HTR-8/SVneo (cell line): ENCODE measurements at regions not wholly inside any gene's neighbourhood (a gene's known extent, or its start where the extent isn't known, plus 50 kb on each side); places are given as distances from the start of the nearest gene placed in this dataset.
"Not testable (repeated sequence)": the region's sequence is repeated elsewhere in the genome, so short reads cannot be mapped to it uniquely, and the experiment has no call there.

Experiments used
- DNase-seq: peaks from one replicate; pipeline ENCODE4 v3.0.0; 2011; ENCODE audit warnings: low spot score, mixed read lengths; ENCODE audit not compliant: insufficient read length
- FAIRE-seq: peaks from 2 replicates; lab custom pipeline; 2011; peaks lifted over from hg19 to GRCh38; lab: Jason Lieb, UNC

DNA sequence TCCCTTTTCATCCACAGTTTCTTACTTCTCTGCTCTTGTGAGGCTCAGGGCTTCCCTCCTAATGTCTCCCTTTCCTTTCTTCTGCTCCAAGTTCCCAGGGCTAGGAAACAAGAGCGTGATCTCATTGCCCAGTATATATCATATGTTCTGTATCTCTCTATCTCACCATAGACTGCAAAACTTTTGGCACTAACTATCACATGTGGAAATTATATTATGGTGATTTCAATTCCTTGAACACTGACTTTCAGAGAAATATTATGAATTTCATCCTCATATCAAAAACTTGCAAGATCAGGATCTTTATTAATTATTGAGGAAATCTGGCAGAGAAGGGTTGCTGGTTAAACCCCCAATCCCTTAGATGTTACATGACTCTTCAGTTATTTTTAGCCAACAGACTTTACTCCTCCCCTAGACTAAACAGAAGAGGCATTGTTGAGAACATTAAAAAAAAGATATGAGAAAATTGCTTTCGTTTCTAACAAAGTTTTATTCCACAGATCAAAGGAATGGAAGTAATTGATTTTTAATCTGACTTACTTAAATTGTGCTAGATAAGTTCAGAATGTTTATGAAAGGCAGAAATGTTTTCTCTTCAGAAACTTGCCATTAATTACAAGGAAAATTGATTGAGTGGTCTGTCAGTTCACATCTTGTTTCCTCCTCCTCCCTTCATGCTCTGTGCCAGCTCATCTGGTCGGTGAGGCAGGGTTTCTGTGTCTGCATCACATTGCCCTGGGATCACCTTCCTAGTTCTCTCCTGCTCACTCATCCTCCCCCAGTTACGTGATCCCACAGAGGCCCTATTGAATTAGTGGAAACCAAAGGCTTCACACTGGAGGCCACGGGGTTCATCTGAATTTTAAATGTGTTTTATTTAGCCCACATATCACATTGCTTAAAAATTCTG is 378.5 kb downstream of the LMO7 start:
- DNase-seq (no peak), FAIRE-seq (no peak)

- DNase-seq (no peak), FAIRE-seq (no peak)
Measured at GRCh38 chr13:76012091-76012721, 376.1 kb downstream of the LMO7 start.

GRCh38 chr13:76009267-76009890 is 373.2 kb downstream of the LMO7 start:
- FAIRE-seq: no peak

GRCh38 chr13:76004416-76004815 is 368.3 kb downstream of the LMO7 start:
- DNase-seq: no peak
- no peak for FAIRE-seq

More at GRCh38 chr13:76009267-76009890, 373.2 kb downstream of the LMO7 start:
- DNase-seq: no peak

- DNase-seq (no peak), FAIRE-seq (no peak)
Measured at GRCh38 chr13:76000131-76000530, 364.0 kb downstream of the LMO7 start.

DNA sequence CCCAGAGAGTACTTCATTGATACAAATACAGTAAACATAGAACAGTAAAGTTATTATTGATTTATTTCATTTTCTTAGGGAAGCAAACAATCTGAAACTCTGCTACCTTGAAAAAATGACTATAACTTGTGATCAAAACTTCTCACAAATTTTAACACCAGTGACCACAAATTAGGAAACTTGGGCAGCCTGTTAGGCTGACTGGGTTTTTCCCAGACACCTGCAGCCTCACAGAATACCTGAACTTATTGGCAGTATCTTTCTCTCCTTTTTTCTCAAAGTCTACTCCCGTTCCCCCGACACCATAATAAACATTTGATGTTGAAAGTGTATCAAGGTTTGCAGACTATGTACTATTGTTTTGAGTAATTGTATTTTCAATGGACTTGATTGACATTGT is 360.5 kb downstream of the LMO7 start:
- DNase-seq (no peak), FAIRE-seq (no peak)

DNA sequence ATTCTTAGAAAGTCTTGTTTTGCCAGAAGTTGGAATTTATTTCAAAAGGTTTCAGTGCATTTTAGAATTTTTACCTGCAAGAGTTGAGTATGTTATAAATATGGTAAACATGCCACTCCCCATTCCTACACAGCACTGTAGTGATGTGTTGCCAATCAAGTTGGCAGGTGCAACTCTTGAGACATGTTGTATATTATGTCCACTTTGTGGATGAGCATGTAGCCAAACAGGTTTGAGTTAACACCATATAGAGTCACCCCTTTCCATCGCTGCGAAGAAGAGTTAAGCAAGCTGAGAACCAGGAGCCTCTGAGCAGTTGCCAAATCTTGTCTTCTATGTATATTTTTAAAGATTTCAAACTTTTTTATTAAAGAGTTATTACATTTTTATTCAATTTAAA is 359.8 kb downstream of the LMO7 start:
- FAIRE-seq (no peak), DNase-seq (no peak)

DNA sequence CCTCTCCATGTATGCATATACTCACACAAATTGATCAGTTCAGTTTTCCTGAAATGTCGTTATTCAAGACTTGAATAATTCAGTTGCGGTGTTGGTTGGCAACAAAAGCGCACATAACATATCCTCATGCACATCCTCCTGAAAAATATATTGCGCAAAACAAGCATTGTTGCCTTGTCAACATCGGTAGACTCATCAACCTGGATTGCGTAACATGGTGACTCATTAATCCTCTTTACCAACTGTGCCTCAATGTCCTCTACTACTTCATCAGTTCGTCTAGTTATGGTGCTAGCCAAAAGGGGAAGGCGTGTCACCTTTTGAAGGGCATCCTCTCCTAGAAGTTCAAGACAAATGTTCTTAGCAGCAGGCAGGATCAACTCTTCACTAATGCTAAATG is 357.7 kb downstream of the LMO7 start:
- DNase-seq (no peak), FAIRE-seq (no peak)

DNA sequence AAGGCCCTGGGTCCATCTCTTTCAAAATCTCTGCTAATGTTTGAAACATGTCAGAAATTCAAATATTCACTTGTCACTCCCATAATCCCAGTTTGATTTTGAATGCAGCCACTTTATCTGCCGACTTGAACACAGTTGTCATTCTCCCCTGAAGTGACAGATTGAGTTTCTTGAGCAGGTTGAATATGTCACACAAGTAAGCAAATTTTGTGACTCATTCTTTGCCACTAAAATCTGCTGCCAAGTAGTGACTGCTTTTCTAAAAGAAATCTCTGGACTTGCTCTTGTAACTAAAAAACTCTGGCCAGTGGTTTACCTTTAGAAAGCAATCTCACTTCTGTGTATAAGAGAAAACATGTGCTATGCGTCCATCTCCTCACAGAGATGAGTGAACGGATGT is 357.1 kb downstream of the LMO7 start:
- FAIRE-seq (no peak), DNase-seq (no peak)

- no peak for DNase-seq
- no peak for FAIRE-seq
Measured at GRCh38 chr13:75986818-75987217, 350.7 kb downstream of the LMO7 start.

DNA sequence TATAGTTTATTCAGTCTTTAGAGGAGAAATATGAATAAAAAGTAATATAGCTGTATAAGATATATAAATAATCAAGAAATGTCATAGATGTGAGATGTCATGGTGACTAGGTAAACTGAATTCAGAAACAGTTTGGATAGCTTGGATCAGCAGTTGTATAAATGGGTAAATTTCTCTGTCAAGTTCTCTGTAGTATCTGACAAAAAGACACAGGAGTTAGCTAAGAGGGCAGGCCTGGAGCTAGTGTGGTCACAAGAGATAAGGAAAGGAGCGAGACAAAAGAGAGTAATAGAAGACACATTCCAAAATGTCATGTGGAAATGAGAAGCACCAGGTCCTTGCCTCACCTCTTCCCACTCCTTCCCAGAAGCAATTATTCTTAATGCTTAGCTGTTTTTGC is 349.0 kb downstream of the LMO7 start:
- FAIRE-seq (no peak), DNase-seq (no peak)

GRCh38 chr13:75978818-75979217 is 342.7 kb downstream of the LMO7 start:
- no peak for DNase-seq
- no peak for FAIRE-seq

DNA sequence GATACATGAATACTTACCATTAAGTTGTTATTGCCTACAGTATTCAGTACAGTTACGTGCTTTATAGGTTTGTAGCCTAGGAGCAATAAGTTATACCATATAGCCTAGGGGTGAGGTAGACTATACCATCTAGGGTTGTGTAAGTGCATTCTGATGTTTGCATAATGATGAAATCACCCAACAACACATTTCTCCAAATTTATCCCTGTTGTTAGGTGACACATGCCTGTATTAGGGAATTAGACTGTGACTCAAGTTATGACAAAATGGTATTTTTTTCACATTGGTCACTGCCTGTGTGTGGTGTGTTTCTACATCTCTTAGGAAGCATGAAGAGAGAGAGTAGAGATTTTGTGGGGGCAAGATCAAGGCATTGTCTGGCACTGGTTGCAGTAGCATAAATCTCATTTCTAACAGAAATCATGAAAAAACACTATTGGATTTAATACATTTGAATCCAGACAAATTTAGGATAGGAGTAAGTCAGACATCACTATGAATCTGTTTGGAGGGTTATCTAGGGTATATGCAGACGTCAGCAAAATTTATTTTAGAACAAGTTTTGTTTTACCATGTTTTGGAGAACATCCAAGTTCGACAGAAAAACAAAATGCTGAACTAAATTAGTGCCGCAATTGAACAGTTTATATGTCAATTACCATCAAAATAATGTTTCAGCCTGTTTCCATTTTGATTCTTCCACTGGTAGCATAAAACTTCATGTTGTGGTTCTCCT is 332.1 kb downstream of the LMO7 start:
- no peak for FAIRE-seq
- no peak for DNase-seq

DNA sequence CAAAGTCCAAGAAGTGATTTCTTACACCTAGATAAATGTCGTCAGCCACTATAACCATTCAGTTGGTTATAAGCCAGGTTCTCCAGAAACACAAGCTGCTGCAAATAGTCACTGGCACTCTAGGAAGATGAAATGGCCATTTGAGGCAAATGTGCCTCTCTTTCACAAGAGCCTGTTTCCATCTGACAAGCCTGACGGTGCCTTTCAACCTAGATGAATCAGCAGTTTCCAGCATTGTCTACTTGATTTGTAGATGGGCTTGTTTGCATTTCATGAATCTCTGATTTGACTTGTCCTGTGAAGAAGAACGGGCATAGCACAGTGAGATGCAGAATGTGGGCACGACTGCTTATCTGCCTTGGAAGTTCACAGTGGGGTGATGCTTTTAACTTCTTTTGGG is 327.2 kb downstream of the LMO7 start:
- DNase-seq (no peak), FAIRE-seq (no peak)

- FAIRE-seq (no peak), DNase-seq (no peak)
Measured at GRCh38 chr13:75961911-75962310, 325.8 kb downstream of the LMO7 start.

DNA sequence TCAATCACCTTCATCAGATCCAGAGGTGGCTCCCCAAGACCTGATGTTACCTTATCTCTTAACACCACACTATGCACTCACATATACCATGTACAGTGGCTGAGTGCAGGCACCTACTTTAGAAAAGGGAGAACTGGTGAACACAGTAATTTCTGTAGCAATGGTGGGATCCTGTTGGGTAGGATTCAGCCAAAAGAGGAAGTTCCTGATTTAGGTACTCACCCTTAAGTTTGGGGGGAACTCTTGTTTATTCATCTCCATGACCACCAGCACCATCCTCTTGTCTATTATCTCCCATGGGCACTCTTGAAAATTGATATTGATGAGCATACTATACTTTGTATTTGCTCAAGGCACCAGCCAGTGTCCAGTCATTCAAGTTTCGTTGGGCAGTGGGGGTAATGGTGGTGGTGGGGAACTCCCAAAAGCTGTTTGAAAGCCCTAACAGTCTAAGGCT is 324.4 kb downstream of the LMO7 start:
- FAIRE-seq: no peak
- no peak for DNase-seq

DNA sequence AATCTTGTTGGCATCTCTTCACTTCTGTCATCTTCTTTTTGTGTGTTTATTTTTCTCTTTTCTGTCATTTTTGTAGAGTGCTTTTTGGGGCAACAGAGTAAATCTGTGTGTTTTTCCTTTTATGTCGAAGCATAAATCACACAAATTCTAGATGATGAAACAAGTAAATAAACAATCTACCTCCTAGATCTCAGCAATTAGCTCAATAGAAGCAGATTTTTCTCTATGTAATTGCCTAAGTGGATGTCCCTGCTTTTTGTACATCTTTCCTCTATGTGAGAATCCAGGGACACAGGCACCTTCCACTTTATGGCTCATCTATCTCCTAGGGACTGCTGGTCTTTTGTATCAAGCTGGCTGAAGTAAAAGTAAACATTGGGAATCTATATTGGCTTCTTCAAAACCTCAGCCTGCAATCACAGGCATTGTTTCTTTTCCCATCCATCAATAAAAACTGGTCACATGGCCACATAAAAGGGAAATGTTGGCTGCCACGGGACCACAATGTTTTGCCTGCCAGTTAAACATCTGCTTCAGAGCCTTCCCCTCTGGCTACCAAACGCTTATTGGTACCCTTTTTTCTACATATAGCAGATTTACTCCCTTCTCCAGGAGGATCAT is 323.8 kb downstream of the LMO7 start:
- DNase-seq: no peak
- FAIRE-seq: no peak

DNA sequence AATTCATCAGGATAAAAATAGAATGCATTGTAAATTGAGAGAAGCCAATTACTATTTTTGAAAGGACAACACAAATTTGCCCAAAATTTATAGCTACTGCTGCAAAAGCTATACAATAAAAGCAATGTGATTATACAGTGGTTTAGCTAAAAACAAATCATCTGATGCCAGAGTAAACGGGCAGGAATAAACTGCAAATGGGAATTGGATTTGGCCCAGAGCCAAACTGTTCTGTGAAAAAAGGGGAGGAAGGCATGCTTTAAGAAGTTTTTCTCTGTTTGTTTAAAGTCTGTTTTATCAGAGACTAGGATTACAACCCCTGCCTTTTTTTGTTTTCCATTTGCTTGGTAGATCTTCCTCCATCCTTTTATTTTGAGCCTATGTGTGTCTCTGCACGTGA is 317.5 kb downstream of the LMO7 start:
- DNase-seq, FAIRE-seq: not testable (repeated sequence)

DNA sequence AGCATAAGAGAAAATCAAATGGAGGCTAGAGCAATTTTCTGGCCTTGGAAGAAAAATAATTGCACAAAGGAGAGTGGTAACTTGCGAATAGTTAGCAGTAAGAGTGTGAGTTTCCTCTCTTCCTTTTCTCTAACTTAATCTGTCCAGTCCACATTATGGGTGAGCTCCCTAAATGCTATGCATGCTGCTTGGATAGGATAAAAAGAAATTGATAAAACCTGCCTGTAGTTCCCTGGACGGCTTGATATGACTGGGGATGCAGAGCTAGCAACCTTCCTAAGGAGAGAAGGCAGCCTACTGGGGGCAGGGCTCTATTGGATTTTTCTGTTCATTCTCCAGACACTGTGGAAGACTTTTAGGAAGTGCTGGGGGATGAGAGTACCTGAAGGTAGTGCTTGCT is 311.3 kb downstream of the LMO7 start:
- DNase-seq (no peak), FAIRE-seq (no peak)
